ENCODE measurements at regions not wholly inside any gene's neighbourhood (a gene's known extent, or its start where the extent isn't known, plus 50 kb on each side); places are given as distances from the start of the nearest gene placed in this dataset.
"Not testable (repeated sequence)": the region's sequence is repeated elsewhere in the genome, so short reads cannot be mapped to it uniquely, and the experiment has no call there.

DNA sequence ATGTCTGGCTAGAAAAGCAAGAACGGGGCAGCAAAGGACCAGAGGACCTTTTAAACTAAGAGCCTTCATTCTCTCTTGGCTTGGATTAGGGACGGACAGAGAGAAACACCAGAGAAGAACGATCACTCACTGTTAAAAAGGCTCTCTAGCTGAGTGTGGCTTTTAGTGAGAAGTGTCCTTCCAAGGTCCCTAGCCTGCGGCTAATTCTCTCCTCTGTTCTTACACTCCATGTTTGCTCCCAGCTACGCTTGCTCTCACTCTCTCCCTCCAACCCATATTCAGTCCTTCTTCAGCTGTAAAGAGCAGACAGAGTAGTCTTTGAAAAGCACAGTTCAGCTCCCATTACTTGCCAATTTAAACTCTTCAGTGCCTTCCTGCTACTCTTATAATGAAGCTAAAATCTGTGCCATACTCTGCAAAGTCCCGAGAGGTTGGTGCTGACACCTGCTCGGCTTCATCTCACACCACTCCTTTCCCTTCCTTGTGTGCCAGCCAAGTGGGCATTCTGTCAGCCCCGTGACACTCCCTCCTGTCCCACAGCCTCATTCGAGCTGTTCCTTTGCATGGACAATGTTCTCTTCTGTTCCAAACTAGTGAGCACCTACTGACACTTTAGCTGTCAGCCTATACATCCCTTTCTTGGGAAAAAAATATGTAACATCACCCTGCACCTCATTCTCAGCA, 136.0 kb downstream of the ATP6V0E2 start:
- H3K27ac Mint-ChIP-seq; DNase-seq (ENCODE audit: low spot score in 2 of 2); ATAC-seq (ENCODE audit: low read depth); H3K27me3 Mint-ChIP-seq; H3K4me1 Mint-ChIP-seq; H3K9me3 Mint-ChIP-seq; H3K36me3 Mint-ChIP-seq; H3K4me3 Mint-ChIP-seq: not testable (repeated sequence)

DNA sequence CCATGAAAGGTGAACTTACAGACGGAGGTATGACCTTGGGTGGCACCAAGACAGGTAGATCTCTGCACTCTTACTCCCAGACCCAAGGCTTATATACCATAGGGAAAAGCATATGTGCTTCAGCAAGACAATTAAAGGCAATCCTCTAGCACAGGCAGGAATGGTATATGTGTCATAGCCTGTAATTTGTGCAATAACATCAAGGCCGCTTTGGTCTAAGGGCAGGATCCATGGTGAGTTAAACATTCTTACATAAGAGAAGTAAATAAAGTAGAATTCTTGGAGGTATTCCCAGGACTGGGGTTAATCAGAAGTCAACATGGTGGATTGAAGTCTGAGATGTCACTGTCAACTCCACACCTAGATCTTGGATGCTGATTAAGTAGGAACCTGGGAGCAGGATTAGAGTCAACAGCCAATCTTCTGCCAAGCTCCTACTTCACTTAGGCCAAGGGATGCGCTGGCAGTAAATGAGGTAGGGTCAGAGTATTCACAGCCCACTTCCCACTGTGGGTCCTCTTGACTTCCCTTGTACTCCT, 143.0 kb downstream of the ATP6V0E2 start:
- H3K27ac Mint-ChIP-seq; H3K4me3 Mint-ChIP-seq; ATAC-seq (ENCODE audit: low read depth); DNase-seq (ENCODE audit: low spot score in 2 of 2); H3K4me1 Mint-ChIP-seq; H3K36me3 Mint-ChIP-seq; H3K27me3 Mint-ChIP-seq; H3K9me3 Mint-ChIP-seq: not testable (repeated sequence)

DNA sequence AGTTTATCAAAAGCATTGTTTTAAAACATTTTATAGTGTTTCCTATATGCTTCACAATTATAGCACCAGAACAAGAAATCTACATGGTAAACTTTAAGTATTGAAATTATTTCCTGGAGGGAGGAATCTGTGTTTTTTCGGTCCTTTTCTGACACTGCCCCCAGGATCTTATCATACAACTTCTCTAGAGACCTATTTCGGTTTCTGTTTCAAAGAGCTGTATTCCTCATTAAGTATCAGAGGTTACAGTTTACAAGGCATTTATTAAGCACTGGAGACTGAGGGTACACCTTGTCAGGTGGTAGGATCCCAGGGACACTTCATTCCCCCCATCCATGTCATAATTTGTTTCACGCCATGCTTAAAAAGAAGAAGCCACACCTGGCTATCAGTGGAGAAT, 146.4 kb downstream of the ATP6V0E2 start:
- not testable (repeated sequence) for DNase-seq (ENCODE audit: low spot score in 2 of 2); ATAC-seq (ENCODE audit: low read depth); H3K27ac Mint-ChIP-seq; H3K4me1 Mint-ChIP-seq; H3K36me3 Mint-ChIP-seq; H3K27me3 Mint-ChIP-seq; H3K4me3 Mint-ChIP-seq; H3K9me3 Mint-ChIP-seq

DNA sequence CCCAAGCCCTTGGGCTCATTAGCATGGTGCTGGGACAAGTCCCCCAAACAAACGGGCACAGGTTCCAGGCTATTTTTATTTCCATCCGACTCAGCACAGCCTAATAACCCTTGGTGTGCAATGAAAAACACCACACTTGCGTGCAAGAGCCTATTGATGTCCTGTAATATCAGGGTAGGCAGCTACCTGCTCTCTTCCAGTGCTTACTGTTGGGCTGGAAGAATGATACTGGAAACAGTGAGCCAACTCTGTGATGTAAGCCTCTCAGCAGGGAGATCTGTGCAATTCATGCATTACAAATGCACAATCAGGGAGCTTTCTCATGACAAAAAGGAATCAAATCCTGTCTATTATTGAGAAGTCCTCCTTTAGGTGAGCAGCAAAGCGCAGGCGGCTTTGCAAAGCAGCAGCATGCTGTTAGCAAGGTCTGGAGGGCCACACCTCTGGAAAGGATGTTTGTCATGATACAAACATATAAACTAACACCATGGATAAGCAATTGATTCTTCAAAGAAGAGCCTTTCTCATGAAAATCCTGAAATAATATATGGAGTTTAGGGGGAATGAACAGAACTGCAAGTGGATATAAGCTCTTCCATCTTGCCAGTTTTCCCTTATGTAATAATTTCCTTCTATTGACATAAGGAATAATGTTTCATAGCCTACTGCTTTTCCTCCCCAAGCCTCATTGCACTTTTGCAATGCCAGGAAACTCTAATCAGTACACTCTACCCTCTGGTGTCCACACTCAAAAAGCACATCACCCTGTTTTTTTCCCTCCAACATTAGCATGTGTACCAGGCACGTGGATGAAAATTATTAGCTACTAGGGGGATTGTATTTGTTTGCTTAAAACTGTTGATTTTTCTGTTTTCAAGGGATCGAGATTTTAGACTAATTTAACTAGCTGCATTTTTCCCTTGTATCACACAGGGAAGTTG, 151.1 kb downstream of the ATP6V0E2 start:
- ATAC-seq (ENCODE audit: low read depth); DNase-seq (ENCODE audit: low spot score in 2 of 2); H3K9me3 Mint-ChIP-seq; H3K4me3 Mint-ChIP-seq; H3K27me3 Mint-ChIP-seq; H3K36me3 Mint-ChIP-seq; H3K27ac Mint-ChIP-seq; H3K4me1 Mint-ChIP-seq: not testable (repeated sequence)

DNA sequence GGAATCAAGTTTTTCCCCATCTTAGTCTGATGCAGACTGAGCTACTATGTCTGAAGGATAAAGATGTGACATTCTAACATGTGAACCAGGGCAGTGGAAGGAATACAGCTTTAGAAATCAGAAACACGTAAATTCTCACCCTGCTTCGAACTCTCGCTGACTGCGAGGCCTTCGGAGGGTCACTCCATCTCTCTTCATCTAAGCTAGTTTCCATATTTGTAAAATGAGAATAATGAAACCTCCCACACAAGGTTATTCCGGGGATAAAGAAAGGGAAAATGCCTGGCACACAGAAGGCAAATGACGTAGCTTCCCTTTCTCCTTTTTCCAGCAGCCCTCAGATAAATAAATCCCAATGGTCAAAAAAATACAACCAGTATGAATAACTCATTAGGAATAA, 152.0 kb downstream of the ATP6V0E2 start:
- not testable (repeated sequence) for H3K4me3 Mint-ChIP-seq; H3K9me3 Mint-ChIP-seq; DNase-seq (ENCODE audit: low spot score in 2 of 2); ATAC-seq (ENCODE audit: low read depth); H3K4me1 Mint-ChIP-seq; H3K27me3 Mint-ChIP-seq; H3K36me3 Mint-ChIP-seq; H3K27ac Mint-ChIP-seq

DNA sequence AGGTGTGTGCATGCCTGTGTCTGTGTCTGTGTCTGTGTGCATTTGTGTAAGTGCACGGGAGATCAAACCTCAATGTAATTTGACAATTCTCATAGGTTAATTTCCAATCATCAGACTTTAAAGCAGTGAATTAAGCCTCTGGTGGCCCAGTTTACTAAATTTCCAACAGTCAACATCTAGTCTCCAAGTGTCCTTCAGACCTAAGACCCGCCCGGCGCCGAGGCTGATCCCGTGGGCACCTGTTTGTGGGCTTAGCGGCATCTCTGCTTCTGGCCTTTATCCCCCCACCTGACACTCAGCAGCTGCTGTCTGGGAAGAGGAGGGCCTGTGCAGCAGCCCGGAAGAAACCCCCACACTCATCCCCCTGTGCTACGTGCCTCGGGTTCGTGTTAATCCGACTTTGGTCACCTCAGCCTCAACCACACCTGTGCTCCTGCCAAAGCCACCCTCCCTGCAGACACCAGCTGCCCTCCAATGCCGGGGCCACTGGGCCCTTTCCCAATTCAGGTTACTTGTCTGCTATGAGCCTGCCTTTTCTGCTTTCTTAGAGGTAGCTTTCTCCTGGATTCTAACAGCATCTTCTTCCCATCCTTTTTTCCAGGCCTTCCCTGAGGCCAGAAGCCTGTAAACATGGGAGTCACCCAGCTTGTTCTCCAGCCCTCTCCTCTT, 154.7 kb downstream of the ATP6V0E2 start:
- H3K27me3 Mint-ChIP-seq; DNase-seq (ENCODE audit: low spot score in 2 of 2); ATAC-seq (ENCODE audit: low read depth); H3K4me3 Mint-ChIP-seq; H3K27ac Mint-ChIP-seq; H3K36me3 Mint-ChIP-seq; H3K9me3 Mint-ChIP-seq; H3K4me1 Mint-ChIP-seq: not testable (repeated sequence)

DNA sequence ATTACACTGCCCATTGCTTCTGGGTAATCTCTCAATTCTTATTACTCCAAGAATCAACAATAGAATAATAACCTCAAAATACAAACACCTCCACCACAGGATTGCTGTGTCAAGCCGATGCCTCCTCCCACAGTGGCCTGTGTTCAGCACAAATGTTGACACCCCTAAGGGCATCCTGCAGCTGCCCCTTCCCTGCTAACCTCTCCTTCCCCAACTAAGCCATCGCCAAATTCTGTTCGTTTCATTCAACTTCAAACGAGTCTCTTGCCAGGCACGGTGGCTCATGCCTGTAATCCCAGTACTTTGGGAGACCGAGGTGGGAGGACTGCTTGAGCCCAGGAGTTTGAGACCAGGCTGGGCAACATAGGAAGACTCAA, 155.2 kb downstream of the ATP6V0E2 start:
- H3K9me3 Mint-ChIP-seq; ATAC-seq (ENCODE audit: low read depth); H3K36me3 Mint-ChIP-seq; H3K4me3 Mint-ChIP-seq; H3K27ac Mint-ChIP-seq; DNase-seq (ENCODE audit: low spot score in 2 of 2); H3K27me3 Mint-ChIP-seq; H3K4me1 Mint-ChIP-seq: not testable (repeated sequence)

DNA sequence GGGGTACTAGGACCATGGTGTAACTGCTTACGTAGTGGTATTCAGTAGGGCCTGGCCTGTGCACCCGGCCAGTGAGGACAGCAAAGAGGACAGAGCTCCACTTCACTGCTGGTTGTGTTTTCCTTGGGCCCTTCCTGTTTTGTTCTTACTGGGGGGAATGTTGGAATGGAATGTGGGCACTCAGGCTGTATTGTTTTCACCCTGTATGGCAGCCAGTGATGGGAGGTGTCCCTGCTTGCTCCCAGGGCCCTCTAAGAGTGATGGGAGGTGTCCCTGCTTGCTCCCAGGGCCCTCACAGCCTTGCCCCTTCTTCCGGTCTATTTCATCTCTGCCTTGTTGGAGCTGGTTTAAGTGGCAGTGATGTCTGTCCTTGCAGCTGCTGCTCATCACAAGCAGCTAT, 158.0 kb downstream of the ATP6V0E2 start:
- not testable (repeated sequence) for DNase-seq (ENCODE audit: low spot score in 2 of 2); ATAC-seq (ENCODE audit: low read depth); H3K36me3 Mint-ChIP-seq; H3K9me3 Mint-ChIP-seq; H3K4me3 Mint-ChIP-seq; H3K27ac Mint-ChIP-seq; H3K27me3 Mint-ChIP-seq; H3K4me1 Mint-ChIP-seq

DNA sequence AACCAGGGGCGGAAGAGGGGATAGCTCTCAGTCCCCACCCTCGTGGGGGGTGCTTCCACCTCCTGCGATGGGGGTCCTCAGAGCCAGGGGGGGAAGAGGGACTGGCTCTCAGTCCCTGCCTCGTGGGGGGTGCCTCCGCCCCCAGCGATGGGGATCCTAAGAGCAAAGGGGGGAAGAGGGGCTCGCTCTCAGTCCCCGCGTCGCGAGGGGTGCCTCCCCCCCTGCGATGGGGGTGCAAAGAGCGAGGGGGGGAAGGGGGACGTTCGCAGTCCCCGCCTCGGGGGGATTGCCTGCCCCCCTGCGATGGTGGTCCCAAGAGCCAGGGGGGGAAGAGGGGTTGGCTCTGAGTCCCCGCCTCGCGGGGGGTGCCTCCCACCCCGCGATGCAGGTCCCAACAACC, 159.9 kb downstream of the ATP6V0E2 start:
- H3K4me3 Mint-ChIP-seq; H3K4me1 Mint-ChIP-seq; H3K36me3 Mint-ChIP-seq; H3K27ac Mint-ChIP-seq; DNase-seq (ENCODE audit: low spot score in 2 of 2); H3K27me3 Mint-ChIP-seq; ATAC-seq (ENCODE audit: low read depth); H3K9me3 Mint-ChIP-seq: not testable (repeated sequence)

DNA sequence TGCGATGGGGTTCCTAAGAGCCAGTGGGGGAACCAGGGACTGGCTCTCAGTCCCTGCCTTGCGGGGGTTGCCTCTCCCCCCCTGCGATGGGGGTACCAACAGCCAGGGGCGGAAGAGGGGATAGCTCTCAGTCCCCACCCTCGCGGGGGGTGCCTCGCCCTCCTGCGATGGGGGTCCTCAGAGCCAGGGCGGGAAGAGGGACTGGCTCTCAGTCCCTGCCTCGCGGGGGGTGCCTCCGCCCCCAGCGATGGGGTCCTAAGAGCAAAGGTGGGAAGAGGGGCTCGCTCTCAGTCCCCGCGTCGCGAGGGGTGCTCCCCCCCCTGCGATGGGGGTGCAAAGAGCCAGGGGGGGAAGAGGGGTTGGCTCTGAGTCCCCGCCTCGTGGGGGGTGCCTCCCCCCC, 162.0 kb downstream of the ATP6V0E2 start:
- not testable (repeated sequence) for H3K36me3 Mint-ChIP-seq; DNase-seq (ENCODE audit: low spot score in 2 of 2); H3K4me3 Mint-ChIP-seq; H3K4me1 Mint-ChIP-seq; ATAC-seq (ENCODE audit: low read depth); H3K9me3 Mint-ChIP-seq; H3K27me3 Mint-ChIP-seq; H3K27ac Mint-ChIP-seq

DNA sequence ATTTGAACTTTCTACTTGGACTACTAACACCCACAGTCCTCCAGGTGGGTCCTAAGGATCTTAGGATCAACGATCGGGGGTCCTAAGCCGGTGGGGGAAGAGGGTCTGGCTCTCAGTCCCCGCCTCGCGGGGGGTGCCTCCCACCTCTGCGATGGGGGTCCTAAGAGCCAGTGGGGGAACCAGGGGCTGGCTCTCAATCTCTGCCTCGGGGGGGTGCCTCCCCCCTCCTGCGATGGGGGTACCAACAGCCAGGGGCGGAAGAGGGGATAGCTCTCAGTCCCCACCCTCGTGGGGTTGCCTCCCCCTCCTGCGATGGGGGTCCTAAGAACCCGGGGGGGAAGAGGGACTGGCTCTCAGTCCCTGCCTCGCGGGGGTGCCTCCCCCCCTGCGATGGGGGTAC, 165.3 kb downstream of the ATP6V0E2 start:
- H3K27ac Mint-ChIP-seq; H3K4me1 Mint-ChIP-seq; H3K4me3 Mint-ChIP-seq; DNase-seq (ENCODE audit: low spot score in 2 of 2); H3K9me3 Mint-ChIP-seq; H3K27me3 Mint-ChIP-seq; ATAC-seq (ENCODE audit: low read depth); H3K36me3 Mint-ChIP-seq: not testable (repeated sequence)

DNA sequence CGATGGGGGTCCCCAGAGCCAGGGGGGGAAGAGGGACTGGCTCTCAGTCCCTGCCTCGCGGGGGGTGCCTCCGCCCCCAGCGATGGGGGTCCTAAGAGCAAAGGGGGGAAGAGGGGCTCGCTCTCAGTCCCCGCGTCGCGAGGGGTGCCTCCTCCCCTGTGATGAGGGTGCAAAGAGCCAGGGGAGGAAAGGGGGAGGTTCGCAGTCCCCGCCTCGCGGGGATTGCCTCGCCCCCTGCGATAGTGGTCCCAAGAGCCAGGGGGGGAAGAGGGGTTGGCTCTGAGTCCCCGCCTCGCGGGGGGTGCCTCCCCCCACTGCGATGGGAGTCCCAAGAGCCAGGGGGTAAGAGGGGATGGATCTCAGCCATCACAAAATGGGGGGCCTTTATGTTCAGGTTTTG, 168.5 kb downstream of the ATP6V0E2 start:
- not testable (repeated sequence) for H3K36me3 Mint-ChIP-seq; H3K9me3 Mint-ChIP-seq; ATAC-seq (ENCODE audit: low read depth); H3K27ac Mint-ChIP-seq; DNase-seq (ENCODE audit: low spot score in 2 of 2); H3K4me3 Mint-ChIP-seq; H3K4me1 Mint-ChIP-seq; H3K27me3 Mint-ChIP-seq

DNA sequence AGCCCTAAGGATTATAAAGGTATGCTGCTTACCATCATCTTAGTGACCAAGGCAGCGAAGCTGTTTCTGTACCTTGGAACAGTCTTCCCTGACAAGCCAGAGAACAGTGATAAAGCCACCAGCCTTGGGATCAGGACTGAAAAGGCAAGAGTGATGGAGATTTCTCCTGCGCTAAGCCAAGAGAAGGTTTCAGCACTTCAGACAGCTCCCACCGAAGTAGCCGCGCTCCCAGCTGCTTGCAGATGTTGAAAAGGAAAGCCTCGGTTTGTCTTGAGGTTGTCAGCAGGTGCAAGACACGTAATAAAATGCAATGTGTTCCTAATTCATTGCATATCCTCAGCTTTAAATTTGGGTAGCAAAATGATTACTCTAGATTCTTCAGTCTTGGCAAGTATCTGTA, 171.0 kb downstream of the ATP6V0E2 start:
- H3K36me3 Mint-ChIP-seq, H3K9me3 Mint-ChIP-seq: not testable (repeated sequence)

DNA sequence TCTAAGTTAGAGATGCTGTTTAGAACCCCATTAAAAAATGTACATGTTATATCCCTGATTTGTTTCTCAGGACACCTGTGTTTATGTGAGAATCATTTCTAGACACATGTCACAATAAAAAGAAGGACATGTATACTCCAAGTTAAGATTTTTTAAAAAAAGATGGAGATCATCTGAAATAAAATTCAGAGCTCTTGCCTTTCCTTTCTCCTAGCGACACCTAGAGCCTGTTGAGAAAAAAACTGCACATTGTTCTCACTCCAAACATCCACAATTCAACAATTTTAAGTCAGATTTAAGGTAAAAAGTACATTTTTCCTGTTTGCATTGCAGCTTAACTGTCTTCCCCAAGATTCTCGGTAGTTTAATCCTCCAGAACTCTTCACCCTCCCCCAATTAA, 171.8 kb downstream of the ATP6V0E2 start:
- H3K4me1 Mint-ChIP-seq; H3K9me3 Mint-ChIP-seq; H3K4me3 Mint-ChIP-seq; ATAC-seq (ENCODE audit: low read depth); H3K27ac Mint-ChIP-seq; DNase-seq (ENCODE audit: low spot score in 2 of 2); H3K36me3 Mint-ChIP-seq: not testable (repeated sequence)
- peaks cover 13% of the 10 kb centered on the region for H3K27me3 Mint-ChIP-seq

More for the DNA sequence above, 171.0 kb downstream of the ATP6V0E2 start:
- peaks cover 11% of the 10 kb centered on the region for H3K27me3 Mint-ChIP-seq
- not testable (repeated sequence) for DNase-seq (ENCODE audit: low spot score in 2 of 2); H3K4me1 Mint-ChIP-seq; ATAC-seq (ENCODE audit: low read depth); H3K27ac Mint-ChIP-seq; H3K4me3 Mint-ChIP-seq
